HG02884 (cell line): ENCODE measurements at regions not wholly inside any gene's neighbourhood (a gene's known extent, or its start where the extent isn't known, plus 50 kb on each side); places are given as distances from the start of the nearest gene placed in this dataset.

Experiments used
- ATAC-seq: cut with Tn5 transposase; IDR thresholded peaks from one replicate; pipeline ENCODE4 v1.9.1; 2021; ENCODE audit warnings: mild to moderate bottlenecking, moderate library complexity; ENCODE audit not compliant: unreplicated experiment

DNA sequence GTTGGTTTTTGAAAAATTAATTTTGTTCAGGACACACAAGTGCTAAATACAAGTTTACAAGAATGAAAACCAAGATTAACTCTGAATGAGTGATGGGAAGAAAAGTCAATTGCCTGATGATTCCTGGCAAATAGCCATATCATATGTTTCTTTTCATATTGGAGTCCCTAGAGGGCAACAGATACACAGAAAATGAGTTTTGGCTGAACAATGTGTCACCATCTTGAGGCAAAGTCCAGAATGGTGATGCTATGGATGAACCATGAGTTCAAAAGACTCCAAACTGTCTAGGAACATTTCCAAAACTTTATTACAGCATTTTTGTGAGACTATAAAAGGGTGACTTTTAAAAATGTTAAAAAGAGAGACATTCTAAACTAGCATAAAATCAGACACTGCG, 382.9 kb downstream of the TMEM161B start:
- no peak for ATAC-seq

DNA sequence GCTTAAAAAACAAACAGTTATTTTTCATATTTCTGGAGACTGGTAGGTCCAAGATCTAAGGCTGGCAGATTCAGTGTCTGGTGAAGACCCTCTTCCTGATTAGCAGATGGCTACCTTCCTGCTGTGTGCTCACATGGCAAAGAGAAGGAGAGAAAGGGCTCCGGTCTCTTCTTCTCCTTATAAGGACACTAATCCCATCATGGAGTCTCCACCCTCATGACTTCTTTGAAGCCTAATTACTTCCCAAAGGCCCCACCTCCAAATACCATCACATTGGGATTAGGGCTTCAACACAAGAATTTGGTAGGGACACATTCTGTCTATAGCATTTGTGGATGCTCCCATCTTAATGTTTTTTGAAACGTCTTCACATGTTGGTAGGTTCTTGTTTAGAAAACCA, 391.1 kb downstream of the TMEM161B start:
- no peak for ATAC-seq

DNA sequence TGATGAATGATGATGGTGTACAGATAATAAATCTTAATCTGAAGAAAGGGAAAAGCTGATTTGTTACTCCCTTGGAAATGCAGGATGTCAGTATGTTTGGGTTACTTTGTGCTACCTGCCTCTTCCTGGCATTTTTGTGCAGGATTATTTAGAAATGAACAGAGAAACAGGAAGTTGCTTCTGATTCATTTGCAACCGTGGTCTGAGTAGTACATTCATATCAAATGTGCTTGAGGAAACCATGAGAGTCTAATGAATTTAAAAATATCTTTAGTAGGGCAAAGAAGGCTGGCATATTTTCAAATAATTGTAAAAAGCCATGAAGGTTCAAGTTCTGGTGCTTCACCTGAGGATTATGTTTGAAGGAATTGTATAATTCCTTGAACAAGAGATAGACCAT, 391.6 kb downstream of the TMEM161B start:
- no peak for ATAC-seq

DNA sequence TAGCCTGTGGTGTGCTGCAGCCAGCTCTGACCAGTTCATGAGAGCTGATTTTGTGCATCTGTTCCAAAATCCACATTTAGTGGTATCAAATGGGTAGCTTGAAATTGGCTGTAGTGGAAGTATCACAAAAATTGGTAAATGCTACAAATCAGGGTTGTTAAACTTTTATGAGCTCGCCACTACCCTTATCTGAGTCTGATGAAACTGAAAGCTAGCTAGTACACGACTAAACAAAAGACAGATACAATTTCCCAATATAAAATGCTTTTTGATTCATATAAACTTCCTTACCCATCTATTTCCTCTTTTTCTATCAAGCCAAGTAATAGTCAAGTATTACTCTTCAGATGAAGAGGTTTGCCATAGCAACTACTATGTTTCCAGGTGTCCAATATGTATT, 392.0 kb downstream of the TMEM161B start:
- ATAC-seq = no peak

DNA sequence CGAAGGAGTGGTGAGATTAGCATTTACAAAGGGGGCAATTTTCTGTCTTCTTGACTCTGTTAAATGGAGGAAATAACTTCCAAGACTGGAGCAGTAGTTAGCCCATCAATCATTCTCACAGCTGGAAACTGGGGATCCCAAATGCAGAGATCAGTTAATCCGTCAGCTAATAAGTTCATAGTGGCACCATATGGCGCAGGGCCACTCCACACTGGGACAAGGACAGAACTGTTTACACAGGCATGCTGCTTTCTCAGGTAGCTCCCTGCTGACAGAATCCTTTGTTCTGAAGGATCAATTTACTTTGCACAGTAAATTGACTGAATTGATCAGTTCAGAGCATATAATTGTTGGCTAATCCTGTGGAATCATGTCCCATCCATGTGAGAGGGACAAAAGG, 395.7 kb downstream of the TMEM161B start:
- ATAC-seq = no peak

DNA sequence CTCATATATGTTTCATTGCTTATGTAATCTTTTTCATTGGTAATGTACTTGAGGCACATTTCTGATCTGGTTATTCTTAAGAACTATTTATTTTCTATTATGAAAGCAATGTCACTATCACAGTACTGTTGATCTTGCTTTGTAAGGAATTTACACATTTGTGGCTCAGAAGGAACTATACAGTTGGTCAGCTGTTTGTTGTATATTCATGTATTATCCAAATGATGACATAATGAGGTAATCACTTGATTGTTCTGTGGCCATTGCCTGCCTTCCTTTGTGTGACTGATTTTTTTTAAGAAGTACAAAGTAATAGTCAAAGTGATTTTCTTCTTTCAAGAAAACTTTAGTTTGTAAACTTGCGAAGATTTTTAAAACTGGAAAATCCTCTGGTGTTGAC, 399.9 kb downstream of the TMEM161B start:
- ATAC-seq = no peak

DNA sequence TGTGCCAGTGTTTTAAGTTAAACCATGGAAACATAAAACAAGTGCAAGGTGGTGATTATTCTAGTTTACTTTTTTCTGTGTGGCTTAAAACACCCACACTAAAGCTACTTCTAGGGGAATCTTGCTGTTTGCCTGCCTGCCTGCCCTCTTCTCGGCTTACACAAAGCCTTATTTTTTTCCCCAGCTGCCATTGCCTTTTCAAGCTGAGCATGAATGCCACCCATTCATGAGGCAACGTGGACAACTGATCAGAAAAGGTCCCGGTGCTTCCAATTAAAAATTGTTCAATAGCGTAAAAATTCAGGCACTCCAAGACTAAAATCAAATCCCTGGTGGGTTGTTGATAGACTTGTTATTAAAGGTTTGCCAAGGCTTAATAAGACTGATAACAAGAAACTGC, 401.4 kb downstream of the TMEM161B start:
- no peak for ATAC-seq

DNA sequence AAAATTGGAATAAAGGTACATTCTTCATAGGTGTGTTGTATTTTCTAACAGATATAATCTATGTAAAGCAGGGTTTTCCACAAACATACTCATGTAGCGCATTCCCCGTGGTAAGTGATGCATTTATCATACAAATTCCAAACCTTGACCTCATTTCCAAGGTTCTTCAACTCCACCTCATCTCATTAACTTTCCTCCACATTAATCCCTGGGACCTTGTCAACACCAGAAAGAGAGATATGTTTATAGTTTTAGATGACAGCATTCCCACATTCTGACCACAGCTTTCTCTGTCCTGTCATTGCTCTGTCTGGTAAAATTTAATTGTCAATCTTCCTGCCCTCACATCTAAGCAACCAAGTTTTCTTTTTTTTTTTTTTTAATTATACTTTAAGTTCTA, 415.1 kb downstream of the TMEM161B start:
- ATAC-seq = no peak

DNA sequence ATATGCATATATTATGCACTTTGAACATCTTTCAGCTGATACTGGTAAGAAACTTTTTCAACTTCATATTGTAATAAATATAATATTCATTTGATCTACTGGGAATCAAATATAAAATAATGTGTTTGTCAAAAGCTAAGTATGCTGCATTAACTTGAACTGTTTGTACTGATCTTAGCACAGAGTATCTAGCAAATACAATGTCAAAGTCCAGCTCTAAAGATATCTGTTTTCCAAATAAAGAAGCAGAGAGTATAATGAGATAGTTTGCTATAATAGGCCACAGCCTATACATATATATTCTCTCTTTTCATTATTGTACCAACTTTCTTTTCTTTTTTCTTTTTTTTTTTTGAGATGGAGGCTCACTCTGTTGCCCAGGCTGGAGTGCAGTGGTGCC, 417.0 kb downstream of the TMEM161B start:
- ATAC-seq = no peak

DNA sequence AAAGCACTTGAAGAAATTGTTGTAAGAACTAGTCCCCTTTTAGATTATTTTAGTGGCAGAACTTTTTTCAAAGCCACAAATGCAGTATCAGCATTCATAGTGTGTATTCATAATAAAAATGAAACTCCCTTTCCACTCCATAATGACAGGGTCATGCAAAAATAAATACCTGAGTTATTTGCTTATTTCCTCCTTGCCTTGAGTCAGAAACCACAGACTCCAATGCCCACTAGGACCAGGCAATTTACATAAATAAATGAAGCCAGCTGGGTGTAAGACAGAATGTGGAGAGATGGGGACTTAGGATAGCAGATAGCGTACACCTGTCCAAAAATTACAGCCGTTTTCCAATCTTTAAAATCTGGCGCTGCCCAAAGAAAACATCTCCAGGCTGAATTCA, 417.8 kb downstream of the TMEM161B start:
- no peak for ATAC-seq

DNA sequence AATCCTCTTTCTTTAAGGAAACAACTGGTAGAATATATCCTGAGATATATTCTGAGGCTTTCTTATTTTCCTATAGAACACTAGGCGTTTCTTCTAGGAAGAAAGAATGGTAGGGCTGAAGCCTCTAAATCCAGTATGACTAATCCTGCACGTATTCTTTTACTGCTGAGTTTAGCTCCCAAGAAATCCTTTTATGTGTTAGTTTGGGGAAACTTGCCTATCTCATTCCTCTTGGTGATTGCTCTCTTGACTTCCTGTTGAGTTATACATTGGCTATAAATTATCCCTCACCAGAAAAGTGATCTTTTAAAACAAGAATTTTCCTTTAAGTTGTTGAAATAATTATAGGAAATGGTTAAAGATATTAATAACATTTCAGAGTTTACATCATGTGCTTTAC, 422.9 kb downstream of the TMEM161B start:
- no peak for ATAC-seq

DNA sequence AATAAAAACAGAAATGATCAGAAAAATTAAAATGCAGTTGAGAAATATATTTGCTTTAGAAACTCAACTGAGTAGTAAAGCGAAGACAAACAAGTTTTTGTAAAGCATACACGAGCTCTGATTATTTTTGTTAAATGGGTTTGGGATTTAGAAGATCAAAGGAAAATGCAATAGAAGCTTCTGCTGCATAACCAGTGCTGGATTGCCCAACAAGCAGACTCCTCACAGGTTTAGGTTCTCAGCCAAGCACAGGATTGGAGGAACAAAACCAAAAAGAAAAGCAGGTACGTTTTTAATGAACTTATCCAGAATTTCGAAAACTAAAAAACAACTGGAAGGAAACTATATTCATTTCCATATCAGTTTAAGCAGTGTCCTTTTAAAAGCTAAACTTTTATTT, 423.8 kb downstream of the TMEM161B start:
- ATAC-seq = no peak

DNA sequence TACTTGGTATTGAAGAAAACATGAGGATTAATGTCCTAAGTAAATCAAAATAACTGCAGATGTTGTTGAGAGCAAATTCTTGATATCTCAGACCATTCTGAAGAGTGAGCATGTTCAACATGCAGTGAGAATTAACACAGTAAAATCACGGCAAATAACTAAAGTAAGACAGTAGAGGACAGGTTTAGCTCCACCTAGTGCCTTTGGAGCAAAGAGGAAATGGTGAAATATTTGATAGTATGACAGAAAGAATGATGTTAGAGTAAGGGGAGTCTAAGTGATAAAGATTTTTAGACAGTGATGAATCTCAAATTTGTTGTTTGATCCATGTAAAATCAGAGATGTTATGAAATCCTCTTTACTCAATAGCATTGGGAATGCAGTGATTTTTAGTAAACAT, 424.2 kb downstream of the TMEM161B start:
- no peak for ATAC-seq

DNA sequence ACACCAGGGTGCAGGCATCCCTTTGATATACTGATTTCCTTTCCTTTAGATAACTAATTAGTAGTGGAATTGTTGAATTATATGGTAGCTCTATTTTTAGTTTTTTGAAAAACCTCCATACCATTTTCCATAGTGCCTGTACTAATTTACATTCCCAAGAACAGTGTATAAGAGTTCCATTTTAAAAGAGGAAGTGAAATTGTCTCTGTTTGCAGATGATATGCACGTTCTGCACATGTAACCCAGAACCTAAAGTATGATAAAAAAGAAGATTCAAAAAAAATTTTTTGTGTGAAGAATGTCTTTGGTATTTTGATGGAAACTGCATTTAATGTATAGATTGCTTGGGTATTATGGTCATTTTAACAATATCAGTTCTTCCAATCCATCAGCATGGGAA, 424.0 kb upstream of the CCNH start:
- no peak for ATAC-seq

DNA sequence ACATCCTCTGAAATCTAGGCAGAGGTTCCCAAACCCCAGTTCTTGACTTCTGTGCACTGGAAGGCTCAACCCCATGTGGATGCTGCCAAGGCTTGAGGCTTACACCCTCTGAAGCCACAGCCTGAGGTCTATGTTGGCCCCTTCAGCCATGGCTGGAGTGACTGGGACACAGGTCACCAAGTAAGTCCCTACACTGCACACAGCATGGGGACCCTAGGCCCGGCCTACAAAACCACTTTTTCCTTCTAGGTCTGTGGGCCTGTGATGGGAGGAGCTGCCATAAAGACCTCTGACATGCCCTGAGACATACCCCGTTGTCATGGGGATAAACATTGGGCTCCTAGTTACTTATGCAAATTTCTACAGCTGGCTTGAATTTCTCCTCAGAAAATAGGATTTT, 418.8 kb upstream of the CCNH start:
- no peak for ATAC-seq

DNA sequence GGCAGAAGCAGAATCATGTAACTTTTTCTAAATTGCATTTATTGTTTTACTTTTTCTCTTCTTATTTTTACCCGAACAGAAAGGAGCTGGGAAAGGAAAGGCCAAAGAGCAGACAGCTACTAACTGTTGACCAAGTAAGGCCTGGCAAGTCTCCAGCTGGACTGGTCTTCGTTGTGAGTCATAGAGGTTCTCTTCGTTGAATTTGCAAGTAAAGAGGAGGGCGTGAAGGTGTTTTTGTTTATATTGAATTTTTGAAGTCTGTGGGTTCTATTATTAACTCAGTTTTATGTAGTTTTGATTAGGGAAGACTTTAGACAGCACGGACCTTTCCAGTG, 416.5 kb upstream of the CCNH start:
- no peak for ATAC-seq

DNA sequence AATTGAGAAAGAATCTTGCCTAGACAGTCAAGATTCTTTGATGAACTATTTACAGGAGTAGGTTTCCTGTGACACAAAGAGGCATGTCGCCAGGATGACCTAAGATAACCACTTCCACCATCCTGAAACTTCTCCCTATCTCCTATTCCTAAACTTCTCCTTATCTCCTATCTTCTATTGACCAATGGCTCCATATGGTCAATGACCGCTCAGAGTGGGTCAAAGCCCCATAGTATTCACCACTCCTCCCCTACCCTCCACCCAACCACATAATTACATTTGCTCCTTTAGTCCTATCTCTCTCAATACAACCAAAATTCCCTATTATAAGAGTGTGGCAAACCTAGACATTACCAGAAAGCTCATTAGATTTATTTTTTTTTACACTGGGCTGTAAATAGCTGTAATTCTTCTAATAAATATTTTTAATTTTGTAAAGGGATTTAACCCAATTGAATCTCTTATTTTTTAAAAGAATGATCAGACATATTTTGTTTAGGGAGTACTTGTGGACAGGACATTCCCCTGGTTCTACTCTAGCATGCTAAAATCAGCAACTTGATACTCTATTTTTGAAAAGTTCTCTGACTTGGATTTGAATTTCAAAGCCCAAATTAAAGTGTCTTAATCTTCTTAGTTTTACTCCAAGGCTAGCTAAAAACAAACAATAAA, 416.0 kb upstream of the CCNH start:
- no peak for ATAC-seq

DNA sequence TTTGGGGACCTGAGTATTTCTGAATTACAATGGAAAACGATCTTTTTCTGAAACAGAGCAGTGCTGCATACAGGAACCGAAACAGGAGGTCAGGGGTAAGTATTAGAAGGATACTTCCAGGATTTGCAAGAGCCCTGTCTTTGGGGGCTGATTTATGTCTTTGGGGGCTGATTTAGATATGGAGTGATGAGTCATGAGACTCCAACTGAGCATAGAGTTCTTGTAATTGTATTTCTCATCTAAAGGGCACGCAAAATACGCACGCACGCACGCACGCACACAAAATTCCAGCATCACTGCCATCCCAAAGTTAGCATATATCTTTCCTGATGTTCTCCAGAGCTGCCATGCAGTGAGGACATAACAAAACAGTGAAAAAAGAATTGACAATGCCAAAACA, 414.8 kb upstream of the CCNH start:
- ATAC-seq = no peak

DNA sequence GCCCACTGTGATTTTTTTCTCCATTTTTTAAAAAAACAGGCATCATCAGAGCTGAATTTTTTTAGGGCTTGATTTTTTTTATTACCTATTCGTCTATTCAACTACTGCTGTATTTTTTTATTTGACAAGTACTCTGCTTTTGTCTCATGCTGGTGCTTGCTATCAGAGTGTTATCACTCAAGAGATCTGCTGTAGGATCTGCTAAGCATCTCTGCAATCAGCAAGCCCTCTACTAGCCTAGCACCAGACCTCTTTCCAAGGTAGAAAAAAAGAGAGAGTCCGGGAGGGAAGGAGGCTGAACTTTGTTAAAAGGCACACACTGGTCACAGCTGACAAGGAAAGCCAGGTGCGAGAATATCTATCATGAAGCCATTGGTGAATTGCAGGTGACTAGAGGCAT, 413.8 kb upstream of the CCNH start:
- ATAC-seq = no peak

DNA sequence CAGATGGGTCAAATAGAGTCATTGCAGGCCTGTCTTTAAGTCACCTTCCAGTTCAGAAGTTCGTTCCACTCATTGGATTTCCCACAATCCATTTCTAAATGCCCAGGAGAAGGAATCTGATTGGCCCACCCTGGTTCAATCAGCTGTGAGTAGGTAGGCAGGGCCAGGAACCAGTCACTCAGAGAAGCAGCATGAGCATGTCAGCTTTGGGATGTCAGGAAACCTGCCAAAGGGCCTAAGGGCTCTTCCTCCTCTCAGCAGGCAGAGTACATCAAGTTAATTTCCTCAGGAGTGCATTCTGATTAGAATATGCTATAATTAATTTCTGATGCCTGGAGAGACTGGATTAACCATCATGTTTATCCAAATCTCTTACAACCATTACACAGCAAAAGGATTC, 412.9 kb upstream of the CCNH start:
- ATAC-seq = no peak

DNA sequence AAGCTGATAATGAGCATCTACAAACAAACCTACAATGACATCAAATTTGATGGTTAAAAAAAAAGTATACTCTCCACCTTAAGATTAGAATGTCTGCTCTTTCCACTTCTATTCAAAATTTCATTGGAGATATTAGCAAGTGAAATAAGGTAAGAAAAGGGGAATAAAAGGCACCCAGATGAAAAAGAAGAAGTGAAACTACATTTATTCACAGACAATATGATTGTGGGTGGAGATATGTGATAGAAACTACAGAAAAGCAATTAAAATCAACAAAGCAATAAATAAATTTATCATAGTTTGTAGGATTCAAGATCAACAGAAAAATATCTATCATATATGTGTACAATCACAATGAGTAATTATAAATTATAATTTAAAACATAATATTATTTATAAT, 395.1 kb upstream of the CCNH start:
- no peak for ATAC-seq

DNA sequence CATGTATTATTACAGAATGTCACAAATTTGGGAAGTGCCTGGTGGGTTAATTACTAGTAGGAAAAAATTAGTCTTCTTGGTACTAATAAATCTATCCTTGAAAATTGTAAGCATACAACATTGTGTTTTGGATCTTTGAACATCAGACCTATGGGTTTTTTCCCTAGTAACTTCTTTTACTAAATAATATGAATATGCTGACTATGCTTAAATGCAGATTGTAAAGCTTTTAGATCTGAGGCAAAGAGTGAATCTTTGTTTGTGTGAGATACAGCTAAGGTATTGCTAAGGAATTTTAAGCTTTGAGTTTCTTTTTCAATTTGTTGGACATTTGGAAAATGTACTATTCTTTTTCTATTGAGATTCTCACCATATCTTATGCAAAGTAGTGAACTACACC, 390.6 kb upstream of the CCNH start:
- no peak for ATAC-seq

DNA sequence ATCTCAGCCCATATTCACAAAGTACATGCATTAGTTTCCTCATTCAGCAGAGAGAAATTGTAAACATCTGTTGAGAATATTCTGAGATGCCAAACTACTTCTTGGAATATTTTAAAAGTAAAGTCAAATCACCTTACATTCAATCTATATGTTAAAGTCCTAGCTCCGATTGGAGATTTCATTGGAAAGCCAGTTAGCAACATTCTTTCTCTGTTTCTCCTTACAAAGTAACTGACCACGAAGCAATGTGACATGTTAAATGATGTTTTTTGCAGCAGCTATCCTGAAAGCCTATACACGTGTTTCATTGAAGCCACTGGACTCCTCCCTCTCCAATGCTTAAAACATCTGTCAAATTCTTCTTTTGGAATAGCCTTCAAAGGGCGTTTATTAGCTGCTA, 379.1 kb upstream of the CCNH start:
- ATAC-seq = no peak

DNA sequence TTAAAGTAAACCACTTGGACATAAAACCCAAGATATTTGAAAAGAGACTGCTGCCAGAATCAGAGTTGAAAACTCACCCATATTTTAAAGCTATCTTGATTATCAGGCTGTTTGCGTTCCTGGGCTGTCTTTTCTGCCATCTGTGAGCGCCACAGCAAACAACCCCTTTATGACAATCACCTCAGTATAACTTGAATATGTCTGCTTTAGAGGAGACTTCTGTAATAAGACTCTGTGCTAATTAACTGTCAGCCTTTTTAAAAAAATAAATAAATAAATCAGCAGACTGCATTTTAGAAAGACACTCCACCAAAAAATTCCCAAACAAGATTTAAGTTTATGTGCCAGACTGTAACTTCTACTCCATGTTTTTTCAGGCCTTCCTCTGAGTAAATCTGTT, 375.7 kb upstream of the CCNH start:
- no peak for ATAC-seq
